ENCODE measurements at regions not wholly inside any gene's neighbourhood (a gene's known extent, or its start where the extent isn't known, plus 50 kb on each side); places are given as distances from the start of the nearest gene placed in this dataset.
"Not testable (repeated sequence)": the region's sequence is repeated elsewhere in the genome, so short reads cannot be mapped to it uniquely, and the experiment has no call there.

DNA sequence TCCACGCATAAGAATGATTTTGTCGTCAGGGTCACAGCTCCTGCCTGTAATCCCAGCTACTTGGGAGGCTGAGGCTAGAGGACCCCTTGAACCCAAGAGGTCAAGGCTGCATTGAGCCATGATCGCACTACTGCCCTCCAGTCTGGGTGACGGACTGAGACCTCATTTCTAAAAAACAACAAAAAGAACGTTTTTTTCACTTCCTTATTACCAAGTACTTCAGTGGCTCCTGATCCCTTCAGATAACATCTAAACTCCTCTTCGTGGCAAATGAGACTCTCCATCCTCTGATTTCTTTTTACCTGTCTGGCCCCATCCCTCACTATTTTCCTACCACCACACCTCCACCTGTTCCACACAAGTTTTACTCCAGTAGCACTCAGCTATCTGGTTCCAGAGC lies 105.4 kb upstream of the TLK1 start:
- H3K4me3 Mint-ChIP-seq = no peak overlapping the region
- H3K36me3 Mint-ChIP-seq = no peaks in the 10 kb centered on the region
- Histone ChIP-seq H3K9me3 (ENCODE audit: low read depth) (no peaks in the 10 kb centered on the region), H3F3A (ENCODE audit: low read depth) (peaks cover 25% of the 10 kb centered on the region), H3K4me2 (no peak overlapping the region), H2AFZ (replicated peaks) (no peak overlapping the region), H3K4me3 (no peak overlapping the region), H3K27me3 (no peaks in the 10 kb centered on the region), H3K36me3 (no peaks in the 10 kb centered on the region), H4K20me1 (ENCODE audit: low read depth) (no peaks in the 10 kb centered on the region), H3K27ac (no peak overlapping the region), H3K9ac (no peak overlapping the region), H3K4me1 (peaks cover 25% of the 10 kb centered on the region), H3K79me2 (ENCODE audit: low read depth) (no peaks in the 10 kb centered on the region)
- no peak for DNase-seq (ENCODE audit: low spot score)
- peaks cover 11% of the 10 kb centered on the region for H3K4me1 Mint-ChIP-seq
- H3K27me3 Mint-ChIP-seq (ENCODE audit: insufficient read depth, low read depth) = peaks cover 6% of the 10 kb centered on the region
- H3K9me3 Mint-ChIP-seq = peaks cover 3% of the 10 kb centered on the region
- H3K27ac Mint-ChIP-seq = no peak overlapping the region
- TF ChIP-seq CTCF (IDR thresholded peaks at IDR 0.05) = no peak
- TF ChIP-seq EZH2phosphoT487 (IDR thresholded peaks at IDR 0.05) = no peak
- no peak for TF ChIP-seq EZH2 (IDR thresholded peaks at IDR 0.05)

GRCh38 chr2:171261529-171261928 lies 100.8 kb upstream of the TLK1 start:
- H3K9me3 ChIP-seq (ENCODE audit: low read depth); H3K36me3 Mint-ChIP-seq; H3K27me3 Mint-ChIP-seq (ENCODE audit: insufficient read depth, low read depth); H3K36me3 ChIP-seq; H3K79me2 ChIP-seq (ENCODE audit: low read depth); H3K9ac ChIP-seq; H3K9me3 Mint-ChIP-seq; H3K4me3 Mint-ChIP-seq; H3K27ac Mint-ChIP-seq; H3K4me3 ChIP-seq; H4K20me1 ChIP-seq (ENCODE audit: low read depth); H3K27me3 ChIP-seq: not testable (repeated sequence)
- peaks cover 14% of the 10 kb centered on the region for H3K4me1 Mint-ChIP-seq
- Histone ChIP-seq H3K4me1 (peaks cover 11% of the 10 kb centered on the region), H3K4me2 (peak overlapping the region; percentile 1), H3K27ac (peak overlapping the region; percentile 49), H3F3A (ENCODE audit: low read depth) (peaks cover 18% of the 10 kb centered on the region), H2AFZ (replicated peaks) (peak overlapping the region; percentile 51)
- peak; percentile 10 for DNase-seq (ENCODE audit: low spot score)

GRCh38 chr2:171260471-171261424 lies 100.1 kb upstream of the TLK1 start:
- H3K79me2 ChIP-seq (ENCODE audit: low read depth) = no peaks in the 10 kb centered on the region
- no peaks in the 10 kb centered on the region for H3K36me3 ChIP-seq
- no peak for DNase-seq (ENCODE audit: low spot score)
- H3F3A ChIP-seq (ENCODE audit: low read depth) = peaks cover 18% of the 10 kb centered on the region
- Mint-ChIP-seq H3K27me3 (ENCODE audit: insufficient read depth, low read depth) (peaks cover 6% of the 10 kb centered on the region), H3K9me3 (peaks cover 11% of the 10 kb centered on the region), H3K4me1 (peaks cover 14% of the 10 kb centered on the region), H3K27ac (no peak overlapping the region), H3K36me3 (peaks cover 2% of the 10 kb centered on the region), H3K4me3 (no peak overlapping the region)
- no peak overlapping the region for H3K9ac ChIP-seq
- no peaks in the 10 kb centered on the region for H4K20me1 ChIP-seq (ENCODE audit: low read depth)
- TF ChIP-seq EZH2phosphoT487 (IDR thresholded peaks at IDR 0.05) = no peak
- no peak for TF ChIP-seq CTCF (IDR thresholded peaks at IDR 0.05)
- TF ChIP-seq EZH2 (IDR thresholded peaks at IDR 0.05) = no peak
- H3K27me3 ChIP-seq = no peaks in the 10 kb centered on the region
- no peaks in the 10 kb centered on the region for H3K9me3 ChIP-seq (ENCODE audit: low read depth)
- peaks cover 11% of the 10 kb centered on the region for H3K4me1 ChIP-seq
- H2AFZ ChIP-seq (replicated peaks) = no peak overlapping the region
- H3K27ac ChIP-seq = no peak overlapping the region
- no peak overlapping the region for H3K4me2 ChIP-seq
- no peak overlapping the region for H3K4me3 ChIP-seq

DNA sequence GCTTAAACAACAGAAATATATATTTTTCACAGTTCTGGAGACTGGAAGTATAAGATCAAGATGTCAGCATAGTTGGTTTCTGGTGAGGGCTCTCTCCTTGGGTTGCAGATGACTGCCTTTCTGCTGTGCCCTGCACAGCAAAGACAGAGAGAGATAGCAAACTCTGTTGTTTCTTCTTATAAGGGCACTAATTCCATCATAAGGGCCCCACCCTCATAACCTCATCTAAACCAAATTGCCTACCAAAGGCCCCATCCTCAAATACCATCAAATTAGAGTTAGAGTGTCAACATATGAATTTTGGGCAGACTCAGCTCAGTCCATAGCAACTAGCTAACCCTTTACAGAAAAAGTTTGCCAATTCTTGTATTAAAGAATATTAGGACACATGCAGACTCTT lies 94.0 kb upstream of the TLK1 start:
- no peak for DNase-seq (ENCODE audit: low spot score)
- no peak for TF ChIP-seq EZH2 (IDR thresholded peaks at IDR 0.05)
- no peak for TF ChIP-seq CTCF (IDR thresholded peaks at IDR 0.05)
- TF ChIP-seq EZH2phosphoT487 (IDR thresholded peaks at IDR 0.05) = no peak
- Mint-ChIP-seq H3K36me3 (peaks cover 2% of the 10 kb centered on the region), H3K27ac (no peak overlapping the region), H3K27me3 (ENCODE audit: insufficient read depth, low read depth) (no peaks in the 10 kb centered on the region), H3K4me3 (no peak overlapping the region), H3K9me3 (peaks cover 6% of the 10 kb centered on the region), H3K4me1 (no peaks in the 10 kb centered on the region)
- Histone ChIP-seq H3K4me2 (no peak overlapping the region), H3F3A (ENCODE audit: low read depth) (no peaks in the 10 kb centered on the region), H4K20me1 (ENCODE audit: low read depth) (no peaks in the 10 kb centered on the region), H3K4me3 (no peak overlapping the region), H3K4me1 (no peaks in the 10 kb centered on the region), H3K9me3 (ENCODE audit: low read depth) (no peaks in the 10 kb centered on the region), H3K36me3 (no peaks in the 10 kb centered on the region), H3K9ac (no peak overlapping the region), H3K27ac (no peak overlapping the region), H3K79me2 (ENCODE audit: low read depth) (no peaks in the 10 kb centered on the region), H3K27me3 (no peaks in the 10 kb centered on the region), H2AFZ (replicated peaks) (no peak overlapping the region)

All from neural progenitor cell (in vitro differentiated cells).